ENCODE measurements at regions not wholly inside any gene's neighbourhood (a gene's known extent, or its start where the extent isn't known, plus 50 kb on each side); places are given as distances from the start of the nearest gene placed in this dataset.

DNA sequence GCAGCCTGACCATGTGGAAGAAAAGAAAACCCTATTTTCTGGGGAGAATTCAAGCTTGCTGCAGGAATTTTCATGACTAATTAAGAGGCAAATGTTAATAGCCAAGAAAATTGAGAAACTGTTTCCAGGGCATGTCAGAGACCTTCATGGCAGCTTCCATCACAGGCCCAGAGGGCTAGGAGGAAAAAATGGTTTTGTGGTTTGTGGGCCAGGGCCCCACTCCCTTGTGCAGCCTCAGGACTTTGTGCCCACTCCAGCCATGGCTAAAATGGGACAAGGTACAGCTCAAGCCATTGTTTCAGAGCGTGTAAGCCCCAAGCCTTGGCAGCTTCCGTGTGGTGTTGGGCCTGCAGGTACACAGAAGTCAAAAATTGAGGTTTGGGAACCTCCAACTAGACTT is 282.9 kb downstream of the DCAF12L2 start:
- ATAC-seq (ENCODE audit: low FRiP score in 2 of 2) (no peak), DNase-seq (no peak)
- Histone ChIP-seq H3K36me3 (no peaks in the 10 kb centered on the region), H3K27me3 (no peaks in the 10 kb centered on the region), H3K4me1 (no peaks in the 10 kb centered on the region), H3K4me3 (no peak overlapping the region), H3K27ac (no peak overlapping the region), H3K9me3 (peaks cover 0 to 13% (median 0%) of the 10 kb centered on the region in 4 donors)
- no peak for TF ChIP-seq POLR2AphosphoS5 (IDR thresholded peaks at IDR 0.05)
- no peak for TF ChIP-seq POLR2A (IDR thresholded peaks at IDR 0.05)
- TF ChIP-seq, protein P1, sequence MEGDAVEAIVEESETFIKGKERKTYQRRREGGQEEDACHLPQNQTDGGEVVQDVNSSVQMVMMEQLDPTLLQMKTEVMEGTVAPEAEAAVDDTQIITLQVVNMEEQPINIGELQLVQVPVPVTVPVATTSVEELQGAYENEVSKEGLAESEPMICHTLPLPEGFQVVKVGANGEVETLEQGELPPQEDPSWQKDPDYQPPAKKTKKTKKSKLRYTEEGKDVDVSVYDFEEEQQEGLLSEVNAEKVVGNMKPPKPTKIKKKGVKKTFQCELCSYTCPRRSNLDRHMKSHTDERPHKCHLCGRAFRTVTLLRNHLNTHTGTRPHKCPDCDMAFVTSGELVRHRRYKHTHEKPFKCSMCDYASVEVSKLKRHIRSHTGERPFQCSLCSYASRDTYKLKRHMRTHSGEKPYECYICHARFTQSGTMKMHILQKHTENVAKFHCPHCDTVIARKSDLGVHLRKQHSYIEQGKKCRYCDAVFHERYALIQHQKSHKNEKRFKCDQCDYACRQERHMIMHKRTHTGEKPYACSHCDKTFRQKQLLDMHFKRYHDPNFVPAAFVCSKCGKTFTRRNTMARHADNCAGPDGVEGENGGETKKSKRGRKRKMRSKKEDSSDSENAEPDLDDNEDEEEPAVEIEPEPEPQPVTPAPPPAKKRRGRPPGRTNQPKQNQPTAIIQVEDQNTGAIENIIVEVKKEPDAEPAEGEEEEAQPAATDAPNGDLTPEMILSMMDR (IDR thresholded peaks at IDR 0.05) = no peak
- no peak for TF ChIP-seq EP300 (IDR thresholded peaks at IDR 0.05)
- 36% methylated on average over 2 of the region's 2 CpGs; no CpG with 5 or more reads in 1 of the 2 donors for WGBS, 2 donors

DNA sequence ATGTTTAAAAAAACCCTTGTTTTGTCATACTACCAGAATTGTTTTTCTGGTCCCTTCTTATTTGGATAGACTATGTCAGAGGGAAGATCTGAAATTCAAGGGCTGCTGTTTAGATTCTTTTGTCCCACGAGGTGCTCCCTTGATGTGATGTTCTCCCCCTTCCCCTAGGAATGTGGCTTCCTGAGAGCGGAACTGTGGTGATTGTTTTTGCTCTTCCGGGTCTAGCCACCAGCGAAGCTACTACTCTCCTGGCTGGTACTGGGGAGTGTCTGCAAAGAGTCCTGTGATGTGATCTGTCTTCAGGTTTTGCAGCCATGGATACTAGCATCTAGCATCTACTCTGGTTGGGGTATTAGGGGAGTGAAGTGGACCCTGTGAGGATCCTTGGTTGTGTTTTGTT is 271.1 kb downstream of the DCAF12L2 start:
- 17 to 36% methylated on average over 1 to 4 of the region's 4 CpGs for WGBS, 2 donors
- no peaks in the 10 kb centered on the region for H3K9me3 ChIP-seq
- no peak overlapping the region for H3K27ac ChIP-seq
- ATAC-seq (ENCODE audit: low FRiP score in 2 of 2) (no peak), DNase-seq (no peak)
- TF ChIP-seq EP300 (IDR thresholded peaks at IDR 0.05) (no peak), POLR2AphosphoS5 (IDR thresholded peaks at IDR 0.05) (no peak), POLR2A (IDR thresholded peaks at IDR 0.05) (no peak)
- TF ChIP-seq, protein P1 (IDR thresholded peaks at IDR 0.05) = no peak
- H3K4me3 ChIP-seq = no peak overlapping the region
- no peaks in the 10 kb centered on the region for H3K36me3 ChIP-seq
- no peaks in the 10 kb centered on the region for H3K4me1 ChIP-seq
- no peaks in the 10 kb centered on the region for H3K27me3 ChIP-seq

DNA sequence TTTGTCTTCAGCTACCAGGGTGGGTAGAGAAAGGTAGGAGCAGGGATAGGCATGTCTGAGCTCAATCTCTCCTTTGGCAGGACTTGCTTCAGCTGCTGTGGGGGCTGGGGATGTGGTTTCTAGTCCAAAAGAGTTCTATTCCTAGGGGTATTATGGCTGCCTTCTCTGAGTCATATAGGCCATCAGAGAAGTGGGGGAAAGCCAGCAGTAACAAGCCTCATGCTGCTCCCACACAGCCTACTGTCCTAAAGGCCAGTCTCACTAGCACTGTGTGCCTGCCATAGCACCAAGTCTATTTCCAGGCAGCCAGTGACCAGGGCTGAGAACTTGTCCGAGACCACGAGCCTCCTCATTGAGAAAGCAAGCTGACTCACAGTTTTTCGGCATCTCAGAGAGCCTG is 270.6 kb downstream of the DCAF12L2 start:
- H3K9me3 ChIP-seq = no peaks in the 10 kb centered on the region
- no peak for ATAC-seq (ENCODE audit: low FRiP score in 2 of 2)
- 93 to 100% methylated on average over 1 to 3 of the region's 3 CpGs for WGBS, 2 donors
- no peak for DNase-seq
- no peak for TF ChIP-seq EP300 (IDR thresholded peaks at IDR 0.05)
- TF ChIP-seq, protein P1 (IDR thresholded peaks at IDR 0.05) = no peak
- no peak for TF ChIP-seq POLR2AphosphoS5 (IDR thresholded peaks at IDR 0.05)
- TF ChIP-seq POLR2A (IDR thresholded peaks at IDR 0.05) = no peak
- no peak overlapping the region for H3K27ac ChIP-seq
- no peaks in the 10 kb centered on the region for H3K27me3 ChIP-seq
- H3K4me1 ChIP-seq = no peaks in the 10 kb centered on the region
- no peak overlapping the region for H3K4me3 ChIP-seq
- H3K36me3 ChIP-seq = no peaks in the 10 kb centered on the region

DNA sequence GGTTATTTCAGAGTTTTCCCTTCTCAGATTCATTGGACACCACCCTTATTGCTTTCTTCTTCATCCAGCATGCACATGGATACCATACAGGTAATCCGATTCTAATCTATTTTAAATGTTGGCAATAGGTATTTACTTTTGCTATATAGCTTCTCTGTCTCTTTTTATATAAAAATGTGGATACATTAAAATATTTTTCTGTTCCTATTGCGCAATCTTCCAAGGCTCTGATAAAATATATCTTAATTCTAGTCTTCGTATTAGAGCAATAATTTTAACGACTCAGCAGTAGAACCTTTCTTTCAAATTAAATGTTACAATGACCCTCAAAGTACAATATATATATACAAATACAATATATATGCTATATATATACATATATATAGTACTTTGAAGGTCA is 239.8 kb downstream of the DCAF12L2 start:
- TF ChIP-seq POLR2AphosphoS5 (IDR thresholded peaks at IDR 0.05) (no peak), EP300 (IDR thresholded peaks at IDR 0.05) (no peak), POLR2A (IDR thresholded peaks at IDR 0.05) (no peak)
- TF ChIP-seq, protein P1 (IDR thresholded peaks at IDR 0.05) = no peak
- H3K4me3 ChIP-seq = no peak overlapping the region
- H3K27me3 ChIP-seq = no peaks in the 10 kb centered on the region
- no peaks in the 10 kb centered on the region for H3K4me1 ChIP-seq
- H3K9me3 ChIP-seq = no peaks in the 10 kb centered on the region
- no peak overlapping the region for H3K27ac ChIP-seq
- H3K36me3 ChIP-seq = no peaks in the 10 kb centered on the region
- WGBS, 2 donors = 83 to 92% methylated on average over 4 of the region's 4 CpGs
- no peak for ATAC-seq (ENCODE audit: low FRiP score in 2 of 2)
- no peak for DNase-seq

DNA sequence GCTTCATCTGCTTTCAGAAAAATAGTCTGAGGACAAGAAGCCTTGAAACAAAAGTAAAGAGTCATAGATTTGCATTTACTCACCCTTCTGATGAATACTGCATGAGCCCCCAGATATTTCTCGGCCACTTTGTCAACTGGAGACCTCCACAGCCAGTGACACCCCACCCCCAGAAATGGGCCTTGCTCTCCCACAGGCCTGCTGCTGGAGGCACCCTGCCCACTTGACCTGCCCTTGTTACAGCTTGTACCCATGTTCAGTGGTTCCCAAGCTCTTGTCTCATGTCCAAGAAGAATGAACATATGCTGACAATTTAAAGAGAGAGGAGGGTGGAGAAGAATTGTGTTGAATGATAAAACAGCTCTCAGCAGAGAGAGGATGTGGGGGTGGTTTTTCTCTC is 225.1 kb downstream of the DCAF12L2 start:
- H3K9me3 ChIP-seq = peaks cover 0 to 6% (median 0%) of the 10 kb centered on the region in 4 donors
- TF ChIP-seq EP300 (IDR thresholded peaks at IDR 0.05) = no peak
- no peak for TF ChIP-seq POLR2AphosphoS5 (IDR thresholded peaks at IDR 0.05)
- TF ChIP-seq, protein P1 (IDR thresholded peaks at IDR 0.05) = no peak
- no peak for TF ChIP-seq POLR2A (IDR thresholded peaks at IDR 0.05)
- 56 to 83% methylated on average over 1 of the region's 1 CpG for WGBS, 2 donors
- DNase-seq = no peak
- peak in 1 of 2 donors; percentile 53 for ATAC-seq (ENCODE audit: low FRiP score in 2 of 2)
- H3K4me1 ChIP-seq = no peaks in the 10 kb centered on the region
- no peaks in the 10 kb centered on the region for H3K36me3 ChIP-seq
- H3K4me3 ChIP-seq = no peak overlapping the region
- H3K27me3 ChIP-seq = no peaks in the 10 kb centered on the region
- no peak overlapping the region for H3K27ac ChIP-seq
